T-helper 22 cell (primary cell): ENCODE measurements at regions not wholly inside any gene's neighbourhood (a gene's known extent, or its start where the extent isn't known, plus 50 kb on each side); places are given as distances from the start of the nearest gene placed in this dataset.
A peak's percentile ranks its signal among the peaks of the same experiment; 100 is the strongest.

Experiments used
- DNase-seq: peaks from one replicate; pipeline ENCODE4 v3.0.0-alpha.2; 2020; ENCODE audit warnings: low read depth

DNA sequence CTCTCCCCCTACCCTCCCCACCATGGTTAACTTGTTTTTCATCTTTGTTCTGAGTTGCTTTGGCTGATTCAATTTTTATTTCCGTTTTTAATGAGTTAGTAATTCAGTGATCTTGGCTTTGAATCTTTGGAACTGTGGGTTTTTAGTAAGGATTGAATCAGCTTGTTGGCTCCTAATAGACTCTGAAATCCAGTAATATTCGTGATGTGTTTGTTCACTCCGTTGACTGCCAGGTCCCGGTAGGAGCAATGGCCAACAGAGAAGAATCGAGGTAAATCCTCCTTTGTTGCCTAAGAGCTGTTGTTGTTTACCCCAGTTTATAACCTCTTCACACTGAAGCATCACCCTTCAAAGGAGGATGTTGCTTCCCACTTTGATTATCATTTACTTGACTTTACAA, 92.7 kb downstream of the PCSK1 start:
- no peak for DNase-seq

GRCh38 chr5:96339862-96340261, 93.2 kb downstream of the PCSK1 start:
- DNase-seq = no peak

DNA sequence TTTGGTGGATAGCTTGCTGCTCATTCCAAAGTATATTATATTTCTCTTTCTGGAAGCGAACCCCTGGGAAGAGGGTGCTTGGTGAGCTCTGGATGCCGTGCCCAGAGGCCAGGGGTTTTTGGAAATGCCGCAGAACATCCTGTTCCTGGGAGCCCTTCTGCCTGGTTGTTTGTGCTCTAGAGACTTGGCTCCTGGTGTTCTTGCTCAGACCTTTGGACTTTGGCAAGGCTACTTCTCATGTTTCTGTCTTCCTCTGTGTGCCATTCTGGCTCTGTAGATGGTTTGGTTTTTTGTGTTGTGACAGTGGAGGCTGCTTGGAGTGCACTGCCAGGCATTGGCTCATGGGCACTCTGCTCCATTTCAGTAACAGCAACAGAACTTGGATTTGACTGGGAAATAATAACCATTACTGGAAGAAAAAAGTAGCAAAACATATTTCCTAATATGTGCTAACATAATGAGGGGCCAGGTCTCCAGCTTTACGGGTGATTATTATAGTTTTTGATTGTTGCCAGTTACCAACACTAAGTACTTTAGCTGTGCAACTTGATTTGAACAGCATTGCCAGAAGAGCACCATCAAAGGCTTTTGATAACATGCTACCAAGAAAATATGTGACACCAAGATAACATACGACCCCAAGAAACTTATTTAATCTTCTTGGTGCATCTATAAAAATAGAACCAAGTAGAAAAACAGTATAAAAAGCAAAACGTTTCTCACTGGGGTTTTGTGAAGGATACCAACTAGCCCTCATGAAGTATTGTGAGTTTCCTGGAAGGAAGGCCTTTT, 94.2 kb downstream of the PCSK1 start:
- DNase-seq = no peak

DNA sequence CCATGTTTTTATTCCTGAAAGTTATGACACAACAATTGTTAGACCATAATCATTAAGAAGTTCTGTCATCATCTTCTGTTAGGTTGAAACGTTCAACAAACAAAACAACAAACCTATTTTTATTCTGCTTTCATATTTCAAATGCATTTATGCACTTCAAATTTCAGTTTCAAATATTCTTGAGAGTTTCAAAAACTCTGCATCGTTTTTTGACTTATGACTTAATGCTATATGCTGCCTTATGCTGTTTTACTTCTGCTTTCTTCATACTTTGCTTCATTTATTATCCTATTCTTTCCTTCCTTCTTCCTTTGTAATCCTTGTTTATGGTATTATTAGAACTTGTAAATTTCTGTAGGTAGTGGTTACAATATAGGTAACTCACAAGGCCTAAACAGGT, 95.0 kb downstream of the PCSK1 start:
- DNase-seq = no peak

DNA sequence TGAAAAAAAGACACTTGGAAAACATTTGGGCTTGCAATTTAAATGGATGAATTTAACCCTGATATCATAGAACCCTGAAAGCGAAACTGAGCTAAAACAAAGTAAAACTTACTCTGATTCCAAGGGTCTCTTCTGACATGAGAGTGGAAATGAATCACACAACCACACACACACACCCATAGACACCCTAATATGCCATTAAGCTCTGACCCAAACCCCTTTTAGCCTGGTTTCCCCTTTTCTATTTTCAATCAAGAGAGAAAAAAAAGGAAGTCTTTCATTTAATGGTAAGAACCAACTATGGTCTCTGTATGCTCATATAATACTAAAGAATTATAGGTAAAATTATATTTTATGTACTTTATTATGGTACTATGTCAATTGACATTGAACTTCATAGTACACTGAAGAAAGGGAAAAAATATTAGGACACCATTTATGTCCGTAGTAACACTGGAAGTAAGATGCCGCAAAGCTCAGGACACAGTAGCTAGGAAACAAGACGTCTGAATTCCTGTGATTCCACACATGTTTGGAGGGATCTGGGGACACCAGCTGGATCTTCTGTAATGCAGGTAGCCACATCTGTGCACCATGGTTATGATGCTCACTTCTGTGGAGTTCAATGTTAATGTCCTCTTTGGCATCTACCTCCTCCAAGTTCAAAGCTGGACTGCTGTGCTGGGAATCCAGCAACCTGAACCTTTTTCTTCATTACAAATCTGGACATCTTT, 95.8 kb downstream of the PCSK1 start:
- DNase-seq = no peak

GRCh38 chr5:96336351-96336985, 96.6 kb downstream of the PCSK1 start:
- peak; percentile 23 for DNase-seq

GRCh38 chr5:96335873-96336272, 97.2 kb downstream of the PCSK1 start:
- DNase-seq = no peak

DNA sequence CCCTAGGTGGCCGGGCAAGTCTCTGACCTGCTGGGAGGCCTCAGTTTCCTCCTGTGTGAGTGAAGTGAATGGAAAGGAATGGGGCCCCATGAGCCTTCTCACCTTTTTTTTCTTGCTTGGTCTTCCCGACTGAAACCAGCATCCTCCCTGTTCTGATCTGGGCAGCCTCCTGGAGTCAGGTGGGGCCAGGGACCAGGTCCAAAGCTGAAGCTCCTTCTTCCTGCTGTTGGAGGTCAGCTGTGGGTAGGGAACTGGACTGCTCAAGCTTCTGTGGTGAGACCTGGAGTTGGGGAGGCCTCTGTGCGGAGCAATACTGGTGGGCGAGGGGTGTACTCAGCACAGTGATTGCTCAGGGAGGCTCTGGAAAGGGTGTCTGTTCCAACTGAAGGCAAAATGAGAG, 99.7 kb downstream of the PCSK1 start:
- DNase-seq = no peak

DNA sequence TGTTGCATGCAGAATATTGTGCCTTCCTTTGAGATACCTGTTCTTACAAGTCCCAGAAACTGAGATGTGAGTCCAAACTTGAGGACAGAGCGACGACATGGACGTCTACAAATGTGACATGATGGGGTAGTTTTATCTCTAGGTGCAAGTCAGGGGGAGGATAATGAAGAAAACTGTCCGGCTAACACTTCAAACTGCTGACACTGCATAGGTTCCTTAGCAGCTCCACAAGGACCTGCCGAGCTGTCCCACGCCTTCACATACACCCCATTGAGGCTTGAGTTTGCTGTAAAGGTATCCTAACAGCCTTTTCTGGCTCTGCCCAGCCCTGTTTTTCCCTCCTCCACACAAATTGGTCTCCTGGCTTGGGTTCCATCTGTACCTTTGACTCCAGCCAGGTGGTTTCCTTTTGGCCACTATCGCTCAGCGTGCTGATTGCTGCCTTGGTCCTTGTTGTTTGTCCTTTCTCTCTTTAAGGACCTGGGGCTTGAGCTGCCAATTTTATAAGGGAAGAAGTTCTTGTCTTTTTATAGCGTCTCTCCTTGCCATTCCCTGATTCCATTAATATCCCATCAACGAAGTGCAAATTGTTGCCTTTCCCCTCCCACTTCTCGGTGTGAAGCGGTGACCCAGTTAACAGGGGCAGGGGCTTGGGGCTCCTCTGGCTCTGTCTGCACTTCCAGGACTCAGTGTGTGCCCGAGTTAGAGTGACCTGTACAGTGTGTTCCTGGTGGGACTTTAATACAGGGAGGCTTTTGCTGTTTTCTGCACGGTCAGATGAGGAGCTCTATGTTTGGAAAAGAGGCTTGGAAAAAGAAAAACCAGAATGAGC, 100.3 kb downstream of the PCSK1 start:
- no peak for DNase-seq

- DNase-seq = no peak
Observed at GRCh38 chr5:96331681-96332361, 101.2 kb downstream of the PCSK1 start.

- DNase-seq = no peak
Observed at GRCh38 chr5:96331210-96331609, 101.8 kb downstream of the PCSK1 start.

DNA sequence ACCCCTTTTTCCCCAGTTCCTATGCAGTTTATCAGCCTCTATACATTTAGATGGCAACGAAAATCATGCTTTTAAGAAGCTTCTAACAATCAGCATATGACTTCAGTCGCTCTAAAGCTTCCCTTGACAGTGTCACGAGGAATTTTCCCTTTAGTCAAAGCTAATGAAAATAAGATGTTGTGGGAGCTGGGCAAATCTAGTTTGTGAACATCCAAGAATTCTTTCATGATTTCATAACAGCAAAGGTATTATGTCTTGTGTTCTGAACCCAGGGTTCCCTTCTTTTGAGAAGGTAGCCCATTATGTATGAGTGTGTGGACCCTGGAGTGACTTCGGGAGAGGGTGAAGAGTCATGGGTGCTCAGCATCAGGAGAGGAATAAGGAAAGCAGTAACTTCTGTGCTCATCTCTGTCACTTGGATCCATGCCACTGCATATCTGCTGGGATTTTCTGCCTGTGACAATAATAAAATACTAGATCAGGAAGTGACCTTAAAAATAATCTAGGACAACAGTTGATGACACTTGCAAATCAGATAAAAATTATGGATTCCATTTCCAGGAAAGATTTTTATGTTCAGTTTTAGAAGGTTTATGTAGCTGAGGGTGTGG, 102.4 kb downstream of the PCSK1 start:
- no peak for DNase-seq

DNA sequence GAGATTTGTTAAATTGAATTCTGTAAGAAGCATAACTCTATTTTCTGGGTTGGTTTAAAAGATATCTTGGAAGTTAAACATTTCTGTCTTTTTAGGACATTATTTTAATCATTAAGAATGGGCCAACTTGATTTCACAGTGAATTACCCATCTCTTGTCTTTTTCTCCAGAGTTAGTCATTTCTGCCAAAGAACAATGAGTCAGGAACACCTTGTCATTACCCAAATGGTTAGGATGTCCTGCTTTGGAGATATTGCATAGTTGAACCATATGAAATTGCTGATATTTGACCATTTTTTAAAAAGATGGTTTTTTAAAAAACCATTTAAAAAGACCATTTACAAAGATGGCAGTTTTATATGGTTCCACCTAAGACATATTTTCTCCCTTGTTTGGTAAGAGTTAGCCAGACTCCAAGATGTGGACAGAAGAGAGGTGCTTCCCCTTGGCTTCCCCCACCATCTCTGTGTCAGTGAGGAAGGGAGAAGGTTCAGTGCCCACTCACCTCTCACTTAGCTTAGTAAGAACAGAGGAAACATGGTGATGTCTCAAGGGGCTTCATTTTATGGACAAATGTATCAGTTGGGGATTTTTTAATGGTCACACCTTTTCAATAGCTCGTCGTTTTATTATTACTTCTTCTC, 103.0 kb downstream of the PCSK1 start:
- no peak for DNase-seq

GRCh38 chr5:96329289-96329688, 103.8 kb downstream of the PCSK1 start:
- DNase-seq = no peak

- no peak for DNase-seq
Observed at GRCh38 chr5:96327722-96328121, 105.3 kb downstream of the PCSK1 start.

DNA sequence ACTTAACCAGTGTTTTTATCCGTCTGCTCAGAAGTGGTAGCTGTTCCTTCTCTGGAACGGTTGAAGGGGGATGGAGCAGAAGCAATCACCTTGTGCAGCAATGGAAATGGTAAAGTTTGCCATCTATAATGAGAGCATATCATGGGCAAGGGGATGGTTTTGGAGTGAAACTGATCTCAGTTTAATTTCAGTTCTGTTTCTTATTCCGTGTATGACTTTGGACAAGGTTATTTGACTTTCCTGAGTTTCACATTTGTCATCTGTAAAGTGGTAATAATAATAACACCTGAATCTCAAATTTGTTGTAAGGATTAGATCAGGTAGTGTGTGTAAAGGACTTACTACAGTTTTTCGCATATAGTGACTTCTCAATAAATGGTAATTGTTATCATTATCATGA, 106.1 kb downstream of the PCSK1 start:
- no peak for DNase-seq

GRCh38 chr5:96324708-96325107, 108.3 kb downstream of the PCSK1 start:
- DNase-seq = no peak

GRCh38 chr5:96322865-96323264, 110.2 kb downstream of the PCSK1 start:
- DNase-seq = no peak

- no peak for DNase-seq
Observed at GRCh38 chr5:96322217-96322616, 110.8 kb downstream of the PCSK1 start.

GRCh38 chr5:96321345-96321744, 111.7 kb downstream of the PCSK1 start:
- no peak for DNase-seq

- DNase-seq = no peak
Observed at GRCh38 chr5:96320797-96321196, 112.3 kb downstream of the PCSK1 start.
